Uterus (tissue), 3 donors: ENCODE measurements at regions not wholly inside any gene's neighbourhood (a gene's known extent, or its start where the extent isn't known, plus 50 kb on each side); places are given as distances from the start of the nearest gene placed in this dataset.

ENCODE experiments used
- DNase-seq, 2 donors: peaks; one replicate each; pipeline ENCODE4 v3.0.0-alpha.2; 2019 to 2020
- H3K27ac ChIP-seq, 2 donors: fragments of 200-600 bp; sonication (generic); 1 replicate in 1 of 2; 2 replicates in 1 of 2; pipeline ENCODE4 v1.5.1; 2016 to 2018
- H3K27me3 ChIP-seq, 2 donors: fragments of 200-600 bp; sonication (generic); one replicate each; pipeline ENCODE4 v1.5.1; 2018 to 2019; ENCODE audit warnings: control low read depth in 1 of 2
- H3K36me3 ChIP-seq, 2 donors: fragments of 200-600 bp; sonication (generic); one replicate each; pipeline ENCODE4 v1.5.1; 2019; ENCODE audit warnings: control low read depth in 1 of 2
- H3K4me1 ChIP-seq, 2 donors: fragments of 200-600 bp; sonication (generic); one replicate each; pipeline ENCODE4 v1.5.1; 2018 to 2019; ENCODE audit warnings: control low read depth in 1 of 2
- H3K4me3 ChIP-seq, 2 donors: fragments of 200-600 bp; sonication (generic); 1 replicate in 1 of 2; 2 replicates in 1 of 2; pipeline ENCODE4 v1.5.1; 2018 to 2019; ENCODE audit warnings: mild to moderate bottlenecking in 1 of 2
- H3K9me3 ChIP-seq, 2 donors: fragments of 200-600 bp; sonication (generic); one replicate each; pipeline ENCODE4 v1.5.1; 2019; ENCODE audit warnings: control low read depth in 1 of 2
- CTCF ChIP-seq, 4 experiments: fragments of 200-600 bp in 2 of 4; fragments of 450-650 bp in 2 of 4; sonication (generic) in 2 of 4; IDR thresholded peaks; one replicate each; pipeline ENCODE4 v1.5.1; 2016 to 2019; ENCODE audit warnings: antibody characterized with exemption in 4 of 4, mild to moderate bottlenecking in 2 of 4, moderate library complexity in 1 of 4
- POLR2A ChIP-seq, 2 donors: fragments of 450-650 bp; IDR thresholded peaks; one replicate each; pipeline ENCODE4 v1.6.1; 2016; ENCODE audit warnings: antibody characterized with exemption in 2 of 2, mild to moderate bottlenecking in 1 of 2, moderate library complexity in 1 of 2
- intact Hi-C: fragments of 100-400 bp; cut with DNase I; formaldehyde crosslinking; loops from one replicate; pipeline ENCODE4 v1.15.1; 2023; ENCODE audit warnings: low total_unique reads
- donor health status: DM: yes; HTN: yes; CAD: no.

- Histone ChIP-seq H3K36me3 (no peaks in the 10 kb centered on the region), H3K27ac (no peak overlapping the region), H3K27me3 (no peaks in the 10 kb centered on the region), H3K9me3 (no peaks in the 10 kb centered on the region), H3K4me3 (no peak overlapping the region), H3K4me1 (no peaks in the 10 kb centered on the region)
- no peak for DNase-seq
- TF ChIP-seq CTCF (IDR thresholded peaks at IDR 0.05) (no peak), POLR2A (IDR thresholded peaks at IDR 0.05) (no peak)
- intact Hi-C loops: no loop called here
Observed at GRCh38 chr4:111480510-111480909, 664.7 kb upstream of the FAM241A start.

- Histone ChIP-seq H3K36me3 (no peaks in the 10 kb centered on the region), H3K4me1 (no peaks in the 10 kb centered on the region), H3K27me3 (no peaks in the 10 kb centered on the region), H3K9me3 (no peaks in the 10 kb centered on the region), H3K27ac (no peak overlapping the region), H3K4me3 (no peak overlapping the region)
- DNase-seq: no peak
- TF ChIP-seq CTCF (IDR thresholded peaks at IDR 0.05) (no peak), POLR2A (IDR thresholded peaks at IDR 0.05) (no peak)
- intact Hi-C loops: no loop called here
Observed at GRCh38 chr4:111483375-111484169, 661.7 kb upstream of the FAM241A start.

DNA sequence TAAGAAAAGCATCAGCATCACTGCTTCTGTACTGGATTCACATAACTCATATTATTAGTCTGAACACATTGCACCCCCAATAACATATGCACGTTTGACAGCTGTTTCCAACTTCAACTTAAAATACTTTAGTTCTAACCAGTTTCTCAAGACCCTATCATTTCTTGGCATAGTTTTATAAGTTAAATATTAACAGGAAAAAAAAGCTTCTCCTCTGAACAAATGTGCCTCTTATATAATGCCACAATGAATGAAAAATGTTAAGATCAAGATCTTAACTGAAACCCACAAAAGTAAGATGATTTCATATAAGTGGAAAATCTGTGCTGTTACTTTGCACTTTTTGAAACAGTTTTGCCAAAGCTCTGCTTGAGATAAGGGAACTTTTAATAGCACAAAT is 652.8 kb upstream of the FAM241A start:
- DNase-seq: no peak
- no peaks in the 10 kb centered on the region for H3K4me1 ChIP-seq
- no peaks in the 10 kb centered on the region for H3K9me3 ChIP-seq
- intact Hi-C loops: no loop called here
- no peak for TF ChIP-seq POLR2A (IDR thresholded peaks at IDR 0.05)
- TF ChIP-seq CTCF (IDR thresholded peaks at IDR 0.05): no peak
- H3K4me3 ChIP-seq: no peak overlapping the region
- H3K27ac ChIP-seq: no peak overlapping the region
- no peaks in the 10 kb centered on the region for H3K27me3 ChIP-seq
- no peaks in the 10 kb centered on the region for H3K36me3 ChIP-seq

- H3K36me3 ChIP-seq: no peaks in the 10 kb centered on the region
- no peak for DNase-seq
- intact Hi-C loops: no loop called here
- H3K27ac ChIP-seq: no peak overlapping the region
- no peak overlapping the region for H3K4me3 ChIP-seq
- TF ChIP-seq POLR2A (IDR thresholded peaks at IDR 0.05): no peak
- TF ChIP-seq CTCF (IDR thresholded peaks at IDR 0.05): no peak
- no peaks in the 10 kb centered on the region for H3K27me3 ChIP-seq
- H3K4me1 ChIP-seq: no peaks in the 10 kb centered on the region
- no peaks in the 10 kb centered on the region for H3K9me3 ChIP-seq
Observed at GRCh38 chr4:111494471-111494870, 650.8 kb upstream of the FAM241A start.

DNA sequence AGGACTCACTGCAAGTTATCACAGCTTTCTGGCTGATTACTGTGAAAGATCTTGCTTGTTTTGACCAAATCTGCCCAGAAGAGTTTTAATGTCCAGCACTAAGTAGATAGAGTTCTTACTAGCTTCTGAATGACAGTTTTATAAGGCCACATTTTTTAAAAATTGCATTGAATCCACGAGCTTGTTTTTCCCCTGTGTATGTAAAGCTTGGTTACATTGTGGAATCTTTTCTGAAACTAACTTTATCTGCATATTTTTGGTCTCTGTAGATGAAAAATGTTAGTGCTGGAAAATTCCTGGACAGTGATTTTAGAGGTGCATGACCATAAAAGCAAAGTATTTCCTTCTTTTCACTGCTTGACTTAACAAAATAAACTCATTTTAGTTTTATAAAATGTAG is 650.3 kb upstream of the FAM241A start:
- intact Hi-C loops: no loop called here
- no peak for DNase-seq

More for the DNA sequence above, 650.3 kb upstream of the FAM241A start:
- Histone ChIP-seq H3K27me3 (no peaks in the 10 kb centered on the region), H3K27ac (no peak overlapping the region), H3K4me3 (no peak overlapping the region), H3K4me1 (no peaks in the 10 kb centered on the region), H3K9me3 (no peaks in the 10 kb centered on the region), H3K36me3 (no peaks in the 10 kb centered on the region)
- TF ChIP-seq POLR2A (IDR thresholded peaks at IDR 0.05): no peak
- no peak for TF ChIP-seq CTCF (IDR thresholded peaks at IDR 0.05)
